Neural cell (in vitro differentiated cells): ENCODE measurements at regions not wholly inside any gene's neighbourhood (a gene's known extent, or its start where the extent isn't known, plus 50 kb on each side); places are given as distances from the start of the nearest gene placed in this dataset.

ENCODE experiments used
- H2AFZ ChIP-seq: fragments of 200-600, 300-800 bp; sonication (generic), shearing (Covaris generic); 2 replicates; pipeline ENCODE4 v1.6.0; 2014; ENCODE audit warnings: low read depth, mild to moderate bottlenecking, antibody characterized with exemption, low read length, moderate library complexity
- H3F3A ChIP-seq: fragments of 200-600 bp; shearing (Covaris generic); 2 replicates; pipeline ENCODE4 v1.6.1; 2016; ENCODE audit warnings: mild to moderate bottlenecking, moderate library complexity, mixed read lengths, antibody characterized with exemption, low read length; ENCODE audit not compliant: insufficient read depth, poor library complexity, severe bottlenecking
- H3K27ac ChIP-seq: fragments of 200-600, 300-800 bp; sonication (generic), shearing (Covaris generic); 2 replicates; pipeline ENCODE4 v1.5.1; 2014; ENCODE audit warnings: mild to moderate bottlenecking, low read length, moderate library complexity
- H3K27me3 ChIP-seq: fragments of 300-800, 200-600 bp; sonication (generic), shearing (Covaris generic); 2 replicates; pipeline ENCODE4 v1.6.0; 2014; ENCODE audit warnings: mild to moderate bottlenecking, low read depth, low read length, moderate library complexity; ENCODE audit not compliant: insufficient read depth
- H3K36me3 ChIP-seq: fragments of 300-800, 200-600 bp; sonication (generic), shearing (Covaris generic); 2 replicates; pipeline ENCODE4 v1.5.1; 2014; ENCODE audit warnings: mild to moderate bottlenecking, antibody characterized with exemption, low read length, moderate library complexity; ENCODE audit not compliant: insufficient read depth
- H3K4me2 ChIP-seq: fragments of 300-800, 200-600 bp; sonication (generic), shearing (Covaris generic); 2 replicates; pipeline ENCODE4 v1.6.0; 2014; ENCODE audit warnings: mild to moderate bottlenecking, low read length
- H3K4me3 ChIP-seq: fragments of 300-800, 200-600 bp; sonication (generic), shearing (Covaris generic); 2 replicates; pipeline ENCODE4 v1.5.1; 2014; ENCODE audit warnings: mild to moderate bottlenecking, low read length, moderate library complexity
- H3K79me2 ChIP-seq: fragments of 200-600 bp; shearing (Covaris generic); replicated peaks from 2 replicates; pipeline ENCODE4 v1.6.0; 2014; ENCODE audit warnings: mild to moderate bottlenecking, low read length, moderate library complexity; ENCODE audit not compliant: insufficient read depth
- H3K9ac ChIP-seq: fragments of 300-800, 200-600 bp; sonication (generic), shearing (Covaris generic); 2 replicates; pipeline ENCODE4 v1.6.1; 2016; ENCODE audit warnings: mild to moderate bottlenecking, low read length, mixed read lengths
- H3K9me2 ChIP-seq: fragments of 200-600 bp; shearing (Covaris generic); 2 replicates; pipeline ENCODE4 v1.6.1; 2016; ENCODE audit warnings: mild to moderate bottlenecking, low read length, mixed read lengths; ENCODE audit not compliant: insufficient read depth
- H3K9me3 ChIP-seq: fragments of 200-600, 300-800 bp; sonication (generic), shearing (Covaris generic); 2 replicates; pipeline ENCODE4 v1.6.1; 2016; ENCODE audit warnings: mild to moderate bottlenecking, mixed run types, low read length, moderate library complexity, mixed read lengths
- H4K20me1 ChIP-seq: fragments of 200-600 bp; shearing (Covaris generic); 2 replicates; pipeline ENCODE4 v1.6.1; 2016; ENCODE audit warnings: mild to moderate bottlenecking, mixed run types; ENCODE audit not compliant: insufficient read depth
- EP300 ChIP-seq: fragments of 450-650 bp; conservative IDR thresholded peaks from 2 replicates; pipeline ENCODE4 v1.6.1; 2014; ENCODE audit warnings: antibody characterized with exemption, mild to moderate bottlenecking, moderate library complexity; ENCODE audit not compliant: poor library complexity, severe bottlenecking
- EZH2 ChIP-seq: fragments of 200-600, 300-800 bp; shearing (Covaris generic), sonication (generic); IDR thresholded peaks from 2 replicates; pipeline ENCODE4 v1.6.1; 2014; ENCODE audit warnings: antibody characterized with exemption, low read length, borderline replicate concordance, mild to moderate bottlenecking; ENCODE audit not compliant: insufficient read depth, poor library complexity, severe bottlenecking
- MXI1 ChIP-seq: fragments of 450-650 bp; conservative IDR thresholded peaks from 2 replicates; pipeline ENCODE4 v1.6.1; 2014; ENCODE audit warnings: antibody characterized with exemption, mild to moderate bottlenecking; ENCODE audit not compliant: poor library complexity, severe bottlenecking
- POLR2AphosphoS5 ChIP-seq: IDR thresholded peaks from 2 replicates; pipeline ENCODE4 v1.6.1; 2012
- RAD21 ChIP-seq: fragments of 450-650 bp; conservative IDR thresholded peaks from 2 replicates; pipeline ENCODE4 v1.6.1; 2014; ENCODE audit warnings: antibody characterized with exemption, mild to moderate bottlenecking, moderate library complexity
- REST ChIP-seq: IDR thresholded peaks from 2 replicates; pipeline ENCODE4 v1.6.1; 2012; ENCODE audit warnings: borderline replicate concordance
- SMC3 ChIP-seq: fragments of 450-650 bp; conservative IDR thresholded peaks from 2 replicates; pipeline ENCODE4 v1.6.1; 2014; ENCODE audit warnings: antibody characterized with exemption, mild to moderate bottlenecking, moderate library complexity; ENCODE audit not compliant: poor library complexity
- TAF1 ChIP-seq: IDR thresholded peaks from 2 replicates; pipeline ENCODE4 v1.6.1; 2012; ENCODE audit warnings: low read depth
- TF ChIP-seq, protein P1 (sequence below): fragments of 450-650 bp; IDR thresholded peaks from 2 replicates; pipeline ENCODE4 v1.5.1; 2014; ENCODE audit warnings: antibody characterized with exemption, mild to moderate bottlenecking, moderate library complexity; ENCODE audit not compliant: poor library complexity, severe bottlenecking

DNA sequence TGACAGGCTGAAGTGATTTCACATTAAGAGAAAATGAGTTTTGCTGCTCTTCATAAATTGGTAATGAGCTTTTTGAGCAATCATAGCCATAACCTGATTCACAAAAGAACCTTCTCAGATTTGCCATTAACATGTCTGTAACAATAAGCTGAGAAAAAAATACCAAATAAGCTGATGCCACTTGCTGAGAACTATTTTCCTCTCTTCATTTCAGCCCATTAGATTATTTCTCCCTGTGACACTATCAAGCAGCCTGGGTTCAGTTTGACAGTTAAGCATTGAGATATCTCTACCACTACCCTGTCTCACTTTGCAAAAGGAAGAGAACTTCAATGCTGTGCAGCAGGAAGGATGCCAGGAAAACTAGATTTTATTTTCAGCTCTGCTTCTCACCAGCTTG lies 673.9 kb downstream of the TRIB2 start:
- H3K4me2 ChIP-seq, result no peak overlapping the region
- H3K4me3 ChIP-seq, result no peak overlapping the region
- no peaks in the 10 kb centered on the region for H3K36me3 ChIP-seq
- H2AFZ ChIP-seq, result no peak overlapping the region
- no peak overlapping the region for H3K9ac ChIP-seq
- no peaks in the 10 kb centered on the region for H4K20me1 ChIP-seq
- peak overlapping the region; percentile 47 for H3K27ac ChIP-seq
- no peaks in the 10 kb centered on the region for H3K79me2 ChIP-seq
- H3K9me3 ChIP-seq, result no peaks in the 10 kb centered on the region
- H3F3A ChIP-seq, result no peaks in the 10 kb centered on the region
- no peaks in the 10 kb centered on the region for H3K27me3 ChIP-seq
- peak; percentile 59 for TF ChIP-seq EP300
- no peak for TF ChIP-seq REST
- peak; percentile 52 for TF ChIP-seq POLR2AphosphoS5
- no peak for TF ChIP-seq TAF1
- TF ChIP-seq SMC3, result no peak
- TF ChIP-seq EZH2, result no peak
- TF ChIP-seq MXI1, result no peak
- H3K9me2 ChIP-seq, result no peaks in the 10 kb centered on the region

- Histone ChIP-seq H3K9ac (no peak overlapping the region), H3K9me3 (no peaks in the 10 kb centered on the region), H3K27ac (no peak overlapping the region), H3K79me2 (no peaks in the 10 kb centered on the region), H3K27me3 (no peaks in the 10 kb centered on the region), H2AFZ (no peak overlapping the region), H3K9me2 (no peaks in the 10 kb centered on the region), H4K20me1 (no peaks in the 10 kb centered on the region), H3K4me3 (no peak overlapping the region), H3F3A (no peaks in the 10 kb centered on the region), H3K4me2 (no peak overlapping the region), H3K36me3 (no peaks in the 10 kb centered on the region)
- no peak for TF ChIP-seq TAF1
- no peak for TF ChIP-seq MXI1
- no peak for TF ChIP-seq EP300
- no peak for TF ChIP-seq EZH2
- no peak for TF ChIP-seq SMC3
- no peak for TF ChIP-seq REST
- TF ChIP-seq, protein P1, sequence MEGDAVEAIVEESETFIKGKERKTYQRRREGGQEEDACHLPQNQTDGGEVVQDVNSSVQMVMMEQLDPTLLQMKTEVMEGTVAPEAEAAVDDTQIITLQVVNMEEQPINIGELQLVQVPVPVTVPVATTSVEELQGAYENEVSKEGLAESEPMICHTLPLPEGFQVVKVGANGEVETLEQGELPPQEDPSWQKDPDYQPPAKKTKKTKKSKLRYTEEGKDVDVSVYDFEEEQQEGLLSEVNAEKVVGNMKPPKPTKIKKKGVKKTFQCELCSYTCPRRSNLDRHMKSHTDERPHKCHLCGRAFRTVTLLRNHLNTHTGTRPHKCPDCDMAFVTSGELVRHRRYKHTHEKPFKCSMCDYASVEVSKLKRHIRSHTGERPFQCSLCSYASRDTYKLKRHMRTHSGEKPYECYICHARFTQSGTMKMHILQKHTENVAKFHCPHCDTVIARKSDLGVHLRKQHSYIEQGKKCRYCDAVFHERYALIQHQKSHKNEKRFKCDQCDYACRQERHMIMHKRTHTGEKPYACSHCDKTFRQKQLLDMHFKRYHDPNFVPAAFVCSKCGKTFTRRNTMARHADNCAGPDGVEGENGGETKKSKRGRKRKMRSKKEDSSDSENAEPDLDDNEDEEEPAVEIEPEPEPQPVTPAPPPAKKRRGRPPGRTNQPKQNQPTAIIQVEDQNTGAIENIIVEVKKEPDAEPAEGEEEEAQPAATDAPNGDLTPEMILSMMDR, result no peak
- no peak for TF ChIP-seq POLR2AphosphoS5
- no peak for TF ChIP-seq RAD21
Observed at GRCh38 chr2:13401312-13401711, 684.6 kb downstream of the TRIB2 start.
